Mucosa of descending colon (tissue), 3 donors: ENCODE measurements at regions not wholly inside any gene's neighbourhood (a gene's known extent, or its start where the extent isn't known, plus 50 kb on each side); places are given as distances from the start of the nearest gene placed in this dataset.

Source experiments
- ATAC-seq: fragments of 200-7000 bp; cut with Tn5 transposase; one replicate; pipeline ENCODE4 v1.9.1; 2020; ENCODE audit warnings: mild to moderate bottlenecking, moderate library complexity
- DNase-seq, 3 donors: peaks; one replicate each; pipeline ENCODE4 v3.0.0-alpha.2; 2020
- H3K36me3 ChIP-seq: fragments of 200-600 bp; one replicate; pipeline ENCODE4 v1.8.0; 2021; ENCODE audit warnings: low read depth, mild to moderate bottlenecking
- H3K4me1 ChIP-seq: fragments of 200-600 bp; one replicate; pipeline ENCODE4 v1.8.0; 2021; ENCODE audit warnings: low read depth, mild to moderate bottlenecking
- H3K4me3 ChIP-seq: fragments of 200-600 bp; one replicate; pipeline ENCODE4 v1.8.0; 2021; ENCODE audit warnings: mild to moderate bottlenecking
- H3K9me3 ChIP-seq: fragments of 200-600 bp; one replicate; pipeline ENCODE4 v1.8.0; 2021; ENCODE audit warnings: mild to moderate bottlenecking
- intact Hi-C, 2 donors: fragments of 100-400 bp; cut with DNase I in 1 of 2; cut with micrococcal nuclease in 1 of 2; formaldehyde crosslinking; loops; one replicate each; pipeline versions ENCODE4 v1.11.0 to v1.11.1; 2022; cut with DNase I, micrococcal nuclease
- TF ChIP-seq, protein P1 (sequence below): fragments of 200-600 bp; IDR thresholded peaks from one replicate; pipeline ENCODE4 v1.8.0; 2022; ENCODE audit warnings: antibody characterized with exemption, mild to moderate bottlenecking
- donor health status: DM: no; HTN: no; CAD: no; lungs with moderate emphysema.
- donor health status: DM: no; HTN: no; CAD: no.
- donor health status: DM: no; HTN: yes; CAD: no.

DNA sequence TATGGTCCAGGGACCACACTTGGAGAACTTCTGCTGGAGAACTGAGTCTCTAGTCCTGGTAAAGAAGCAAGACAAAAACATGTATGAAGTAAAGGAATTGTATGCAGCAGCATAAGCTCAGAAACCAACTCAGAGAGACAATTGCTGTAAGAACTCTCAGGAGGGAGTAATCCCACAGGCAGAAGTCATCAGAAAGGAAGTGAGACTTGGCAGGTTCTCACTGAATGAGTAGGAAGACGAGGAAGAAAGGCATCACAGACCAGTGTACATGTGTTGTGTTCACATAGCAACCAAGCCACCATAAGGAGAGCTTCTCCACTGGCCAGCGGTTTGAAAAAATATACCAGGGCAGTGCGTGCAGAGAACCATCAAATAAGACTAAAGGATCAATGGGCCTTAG is 57.9 kb upstream of the FST start:
- ATAC-seq: peak; percentile 25
- H3K4me3 ChIP-seq: no peak overlapping the region
- intact Hi-C loops: no loop called here
- H3K36me3 ChIP-seq: no peaks in the 10 kb centered on the region
- H3K9me3 ChIP-seq: no peaks in the 10 kb centered on the region
- no peak for DNase-seq
- TF ChIP-seq, protein P1, sequence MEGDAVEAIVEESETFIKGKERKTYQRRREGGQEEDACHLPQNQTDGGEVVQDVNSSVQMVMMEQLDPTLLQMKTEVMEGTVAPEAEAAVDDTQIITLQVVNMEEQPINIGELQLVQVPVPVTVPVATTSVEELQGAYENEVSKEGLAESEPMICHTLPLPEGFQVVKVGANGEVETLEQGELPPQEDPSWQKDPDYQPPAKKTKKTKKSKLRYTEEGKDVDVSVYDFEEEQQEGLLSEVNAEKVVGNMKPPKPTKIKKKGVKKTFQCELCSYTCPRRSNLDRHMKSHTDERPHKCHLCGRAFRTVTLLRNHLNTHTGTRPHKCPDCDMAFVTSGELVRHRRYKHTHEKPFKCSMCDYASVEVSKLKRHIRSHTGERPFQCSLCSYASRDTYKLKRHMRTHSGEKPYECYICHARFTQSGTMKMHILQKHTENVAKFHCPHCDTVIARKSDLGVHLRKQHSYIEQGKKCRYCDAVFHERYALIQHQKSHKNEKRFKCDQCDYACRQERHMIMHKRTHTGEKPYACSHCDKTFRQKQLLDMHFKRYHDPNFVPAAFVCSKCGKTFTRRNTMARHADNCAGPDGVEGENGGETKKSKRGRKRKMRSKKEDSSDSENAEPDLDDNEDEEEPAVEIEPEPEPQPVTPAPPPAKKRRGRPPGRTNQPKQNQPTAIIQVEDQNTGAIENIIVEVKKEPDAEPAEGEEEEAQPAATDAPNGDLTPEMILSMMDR: no peak
- H3K4me1 ChIP-seq: no peaks in the 10 kb centered on the region

DNA sequence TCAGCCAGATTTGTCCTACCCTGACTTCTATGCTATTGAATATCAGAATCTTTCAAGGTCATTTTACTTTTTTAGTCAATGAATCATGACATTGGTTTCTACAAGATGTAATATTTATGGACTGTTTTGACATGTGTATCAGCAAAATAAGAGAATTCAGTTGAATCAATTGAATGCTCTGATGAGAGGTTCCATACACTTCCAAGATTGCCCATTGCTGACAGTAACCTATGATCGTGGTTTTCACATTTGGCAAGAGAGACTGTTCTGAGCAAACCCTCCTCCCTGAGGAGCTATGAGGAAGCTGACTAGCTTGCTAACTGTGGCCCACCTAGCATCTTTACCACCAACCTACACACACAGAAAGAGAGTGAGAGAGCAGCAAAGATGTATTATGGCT is 56.7 kb upstream of the FST start:
- TF ChIP-seq, protein P1: no peak
- ATAC-seq: no peak
- intact Hi-C loops: no loop called here

DNA sequence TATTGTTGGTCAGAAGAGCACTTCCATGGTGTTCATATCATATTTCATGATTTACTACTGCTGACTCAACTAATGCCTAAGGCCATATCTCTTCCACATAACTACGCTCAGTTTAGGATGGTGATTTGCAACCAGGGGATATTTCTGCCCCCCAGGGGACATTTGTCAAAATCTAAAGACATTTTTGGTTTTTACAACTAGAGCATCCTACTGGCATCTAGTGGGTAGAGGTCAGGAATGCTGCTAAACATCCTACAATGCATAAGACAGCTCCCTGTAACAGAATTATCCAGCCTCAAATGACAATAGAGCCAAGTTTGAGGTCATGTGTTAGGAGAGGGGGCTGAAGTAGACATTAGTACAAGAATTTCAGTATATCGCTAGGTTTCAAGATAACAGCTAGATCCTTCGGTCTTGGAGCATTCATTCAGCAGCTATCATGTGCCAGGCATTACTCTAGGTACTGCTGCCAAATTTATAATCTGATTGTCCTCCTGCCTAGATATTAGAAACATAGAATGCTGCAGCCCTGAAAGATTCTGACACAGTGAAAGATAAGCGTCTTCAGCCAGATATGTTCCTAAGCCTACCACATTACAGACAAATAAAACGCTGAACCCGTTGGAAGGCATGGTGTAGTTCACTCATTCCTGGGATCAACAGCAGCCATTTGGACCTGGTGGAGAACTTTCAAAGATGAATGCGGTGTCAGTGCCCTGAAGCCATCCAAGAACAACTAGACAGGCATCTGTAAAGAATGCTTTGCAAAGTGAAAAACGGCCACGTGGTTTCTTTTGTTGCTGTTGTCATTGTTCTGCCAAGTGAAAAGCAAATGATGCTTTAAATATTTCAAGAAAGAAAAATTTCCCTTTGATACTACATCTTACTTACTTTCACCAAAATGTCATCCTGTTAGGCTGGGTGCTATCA is 55.5 kb upstream of the FST start:
- no peaks in the 10 kb centered on the region for H3K9me3 ChIP-seq
- intact Hi-C loops: no loop called here
- DNase-seq: no peak
- H3K4me3 ChIP-seq: no peak overlapping the region
- no peak for ATAC-seq
- no peaks in the 10 kb centered on the region for H3K4me1 ChIP-seq
- H3K36me3 ChIP-seq: no peaks in the 10 kb centered on the region
- TF ChIP-seq, protein P1: no peak

More for the DNA sequence above, 56.7 kb upstream of the FST start:
- Histone ChIP-seq H3K36me3 (no peaks in the 10 kb centered on the region), H3K4me3 (no peak overlapping the region), H3K4me1 (no peaks in the 10 kb centered on the region), H3K9me3 (no peaks in the 10 kb centered on the region)
- DNase-seq: no peak

DNA sequence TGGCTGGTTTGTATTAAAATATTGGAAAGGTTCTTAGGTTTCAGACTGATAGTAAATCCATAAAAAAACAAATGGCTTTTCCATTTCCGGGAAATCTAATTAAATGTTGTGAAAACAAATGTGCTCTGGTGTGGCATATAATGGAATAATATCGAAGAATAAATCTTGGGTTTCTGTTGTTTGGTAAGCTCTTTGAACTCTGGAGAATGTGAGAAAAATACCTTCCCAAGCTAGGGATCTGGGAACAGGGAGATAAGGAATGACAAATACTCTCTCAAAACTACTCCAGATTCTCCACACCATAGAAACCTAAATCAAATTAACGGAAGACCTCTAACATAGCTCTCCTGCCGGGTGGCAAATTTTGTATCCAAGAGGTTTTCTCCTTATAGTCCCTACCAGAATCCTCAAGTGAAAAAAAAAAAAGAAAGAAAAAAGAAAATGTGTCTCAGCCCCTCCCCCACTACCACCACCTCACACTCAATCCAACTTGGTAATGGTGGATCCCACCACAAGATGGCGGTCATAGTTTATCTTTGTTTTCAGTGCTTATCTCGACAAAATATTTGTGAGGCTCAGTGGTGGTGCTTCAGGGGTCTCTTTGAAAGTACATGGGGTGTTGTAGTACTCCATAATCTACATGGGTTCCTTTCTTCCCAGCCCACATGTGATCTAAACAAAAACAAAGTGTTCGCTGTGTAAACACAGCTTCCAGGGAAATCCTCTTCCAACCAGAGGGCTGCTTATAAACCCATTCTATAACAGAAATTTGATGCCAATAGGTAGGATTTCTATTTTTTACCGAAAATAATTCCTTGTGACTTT is 54.5 kb upstream of the FST start:
- Histone ChIP-seq H3K4me1 (no peaks in the 10 kb centered on the region), H3K4me3 (no peak overlapping the region), H3K36me3 (no peaks in the 10 kb centered on the region), H3K9me3 (no peaks in the 10 kb centered on the region)
- peak in 1 of 3 donors; percentile 66 for DNase-seq
- TF ChIP-seq, protein P1: no peak
- peak; percentile 34 for ATAC-seq
- intact Hi-C loops: no loop called here

DNA sequence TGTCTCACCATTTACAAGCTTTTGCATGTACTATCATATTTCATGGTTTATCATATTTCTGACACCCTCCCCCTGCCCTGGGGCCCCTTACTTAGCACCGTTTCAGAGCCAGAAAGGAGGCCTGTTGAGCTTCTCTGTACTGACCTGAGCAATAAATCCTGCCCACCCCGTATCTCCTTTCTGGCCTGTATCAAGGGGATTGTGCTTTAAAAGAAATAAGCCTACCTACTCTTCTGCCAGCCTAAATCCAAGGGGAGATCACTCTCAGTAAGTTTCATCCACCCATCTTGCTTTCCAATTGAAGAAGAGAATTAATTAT is 54.0 kb upstream of the FST start:
- no peak overlapping the region for H3K4me3 ChIP-seq
- H3K9me3 ChIP-seq: no peaks in the 10 kb centered on the region
- intact Hi-C loops: no loop called here
- H3K4me1 ChIP-seq: no peaks in the 10 kb centered on the region
- TF ChIP-seq, protein P1: no peak
- H3K36me3 ChIP-seq: no peaks in the 10 kb centered on the region
- DNase-seq: no peak
- ATAC-seq: no peak
